MM.1S (cell line): ENCODE measurements at regions not wholly inside any gene's neighbourhood (a gene's known extent, or its start where the extent isn't known, plus 50 kb on each side); places are given as distances from the start of the nearest gene placed in this dataset.

ENCODE experiments used
- DNase-seq: peaks from one replicate; pipeline ENCODE4 v3.0.0-alpha.2; 2015
- H2AFZ ChIP-seq: fragments of 300-600 bp; sonication (generic); 2 replicates; pipeline ENCODE4 v1.6.0; 2016; ENCODE audit warnings: antibody characterized with exemption, low read length
- H3F3A ChIP-seq: fragments of 300-600 bp; sonication (generic); 2 replicates; pipeline ENCODE4 v1.6.1; 2016; ENCODE audit warnings: mild to moderate bottlenecking, antibody characterized with exemption, low read length, moderate library complexity, mixed read lengths; ENCODE audit not compliant: insufficient read depth
- H3K27ac ChIP-seq: fragments of 300-600 bp; sonication (generic); 2 replicates; pipeline ENCODE4 v1.5.1; 2016; ENCODE audit warnings: mild to moderate bottlenecking, low read length
- H3K27me3 ChIP-seq: fragments of 300-600 bp; sonication (generic); replicated peaks from 2 replicates; pipeline ENCODE4 v1.6.0; 2016; ENCODE audit warnings: low read length; ENCODE audit not compliant: insufficient read depth
- H3K36me3 ChIP-seq: fragments of 300-600 bp; sonication (generic); replicated peaks from 2 replicates; pipeline ENCODE4 v1.6.1; 2016; ENCODE audit warnings: mild to moderate bottlenecking, low read length, mixed read lengths; ENCODE audit not compliant: insufficient read depth
- H3K4me1 ChIP-seq: fragments of 300-600 bp; sonication (generic); 2 replicates; pipeline ENCODE4 v1.6.1; 2016; ENCODE audit warnings: low read length, mixed read lengths
- H3K4me2 ChIP-seq: fragments of 300-600 bp; sonication (generic); 2 replicates; pipeline ENCODE4 v1.6.0; 2016; ENCODE audit warnings: low read depth, low read length
- H3K4me3 ChIP-seq: fragments of 300-600 bp; sonication (generic); 2 replicates; pipeline ENCODE4 v1.5.1; 2016; ENCODE audit warnings: low read length, mixed read lengths
- H3K79me2 ChIP-seq: fragments of 300-600 bp; sonication (generic); 2 replicates; pipeline ENCODE4 v1.6.1; 2016; ENCODE audit warnings: mixed run types, low read length, mixed read lengths
- H3K9ac ChIP-seq: fragments of 300-600 bp; sonication (generic); 2 replicates; pipeline ENCODE4 v1.6.1; 2016; ENCODE audit warnings: low read length, mixed read lengths
- H3K9me2 ChIP-seq: fragments of 300-600 bp; sonication (generic); replicated peaks from 2 replicates; pipeline ENCODE4 v1.6.1; 2016; ENCODE audit warnings: mild to moderate bottlenecking, low read length, mixed read lengths; ENCODE audit not compliant: insufficient read depth
- H3K9me3 ChIP-seq: fragments of 300-600 bp; sonication (generic); replicated peaks from 2 replicates; pipeline ENCODE4 v1.6.1; 2016; ENCODE audit warnings: mild to moderate bottlenecking, low read length, mixed read lengths; ENCODE audit not compliant: insufficient read depth
- H4K20me1 ChIP-seq: fragments of 300-600 bp; sonication (generic); 2 replicates; pipeline ENCODE4 v1.6.1; 2016; ENCODE audit warnings: mild to moderate bottlenecking, low read length, moderate library complexity, mixed read lengths; ENCODE audit not compliant: insufficient read depth
- EZH2 ChIP-seq: fragments of 300-600 bp; sonication (generic); optimal IDR thresholded peaks from 2 replicates; pipeline ENCODE3; 2017; ENCODE audit warnings: low read depth, mild to moderate bottlenecking, antibody characterized with exemption, low read length, mixed read lengths
- EZH2phosphoT487 ChIP-seq: fragments of 300-600 bp; sonication (generic); IDR thresholded peaks from 2 replicates; pipeline ENCODE4 v1.6.1; 2018; ENCODE audit warnings: antibody characterized with exemption, low read length
- TF ChIP-seq, protein P1 (sequence below): fragments of 300-600 bp; sonication (generic); IDR thresholded peaks from 2 replicates; pipeline ENCODE4 v1.5.1; 2016; ENCODE audit warnings: antibody characterized with exemption, low read length, mixed read lengths

DNA sequence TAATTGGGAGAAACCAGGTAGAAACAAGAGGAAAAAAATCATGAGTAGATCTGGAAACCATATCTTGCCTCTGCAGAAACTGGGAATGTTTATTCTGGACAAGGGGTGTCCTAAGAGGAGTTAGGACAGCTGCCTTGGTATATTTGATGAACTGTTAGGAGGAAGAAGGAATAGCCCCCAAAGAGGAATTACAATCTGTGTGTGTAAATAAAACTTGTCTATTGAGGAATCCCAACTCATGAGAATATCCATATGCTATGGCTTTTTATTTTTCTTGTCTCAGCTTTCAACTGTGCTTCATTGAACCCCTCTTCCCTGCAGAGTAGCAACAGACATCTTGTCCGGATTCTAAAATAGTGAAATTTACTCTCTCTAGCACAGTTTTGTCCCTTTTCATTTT, 423.5 kb upstream of the SLC14A2 start:
- Histone ChIP-seq H3K4me1 (no peaks in the 10 kb centered on the region), H3K4me2 (no peak overlapping the region), H4K20me1 (no peaks in the 10 kb centered on the region), H3K9ac (no peak overlapping the region), H3K9me2 (no peaks in the 10 kb centered on the region), H3K79me2 (no peaks in the 10 kb centered on the region), H3K27me3 (no peaks in the 10 kb centered on the region), H3K36me3 (no peaks in the 10 kb centered on the region), H2AFZ (no peak overlapping the region), H3K9me3 (no peaks in the 10 kb centered on the region), H3K4me3 (no peak overlapping the region), H3K27ac (no peak overlapping the region), H3F3A (no peaks in the 10 kb centered on the region)
- TF ChIP-seq, protein P1, sequence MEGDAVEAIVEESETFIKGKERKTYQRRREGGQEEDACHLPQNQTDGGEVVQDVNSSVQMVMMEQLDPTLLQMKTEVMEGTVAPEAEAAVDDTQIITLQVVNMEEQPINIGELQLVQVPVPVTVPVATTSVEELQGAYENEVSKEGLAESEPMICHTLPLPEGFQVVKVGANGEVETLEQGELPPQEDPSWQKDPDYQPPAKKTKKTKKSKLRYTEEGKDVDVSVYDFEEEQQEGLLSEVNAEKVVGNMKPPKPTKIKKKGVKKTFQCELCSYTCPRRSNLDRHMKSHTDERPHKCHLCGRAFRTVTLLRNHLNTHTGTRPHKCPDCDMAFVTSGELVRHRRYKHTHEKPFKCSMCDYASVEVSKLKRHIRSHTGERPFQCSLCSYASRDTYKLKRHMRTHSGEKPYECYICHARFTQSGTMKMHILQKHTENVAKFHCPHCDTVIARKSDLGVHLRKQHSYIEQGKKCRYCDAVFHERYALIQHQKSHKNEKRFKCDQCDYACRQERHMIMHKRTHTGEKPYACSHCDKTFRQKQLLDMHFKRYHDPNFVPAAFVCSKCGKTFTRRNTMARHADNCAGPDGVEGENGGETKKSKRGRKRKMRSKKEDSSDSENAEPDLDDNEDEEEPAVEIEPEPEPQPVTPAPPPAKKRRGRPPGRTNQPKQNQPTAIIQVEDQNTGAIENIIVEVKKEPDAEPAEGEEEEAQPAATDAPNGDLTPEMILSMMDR: no peak
- TF ChIP-seq EZH2phosphoT487: no peak
- no peak for TF ChIP-seq EZH2
- no peak for DNase-seq

DNA sequence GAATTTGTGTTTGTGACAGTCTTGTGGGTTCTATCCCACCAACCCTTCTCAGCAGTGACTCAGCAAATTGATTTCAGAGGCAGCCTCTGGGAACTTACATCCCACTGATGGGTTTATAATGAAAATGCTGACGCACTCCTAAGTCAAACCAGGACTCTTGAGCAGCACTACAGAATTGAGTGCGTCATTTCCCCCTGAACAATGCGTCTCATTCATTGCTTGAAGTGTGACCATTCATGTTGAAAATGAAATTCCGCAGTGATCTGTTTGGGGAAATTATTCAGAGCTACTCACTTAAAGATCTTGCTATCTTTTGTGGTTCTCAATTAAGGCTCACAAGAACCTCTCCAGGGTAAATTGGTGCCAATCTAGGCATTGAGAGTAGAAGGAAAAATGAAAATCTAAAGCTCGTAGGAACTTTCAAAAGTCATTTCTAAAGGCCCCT, 417.7 kb upstream of the SLC14A2 start:
- Histone ChIP-seq H3K4me1 (no peaks in the 10 kb centered on the region), H3K9me2 (no peaks in the 10 kb centered on the region), H3K36me3 (no peaks in the 10 kb centered on the region), H3K4me2 (no peak overlapping the region), H3K79me2 (no peaks in the 10 kb centered on the region), H4K20me1 (no peaks in the 10 kb centered on the region), H3K27me3 (no peaks in the 10 kb centered on the region), H3K9me3 (no peaks in the 10 kb centered on the region), H3K27ac (no peak overlapping the region), H3F3A (no peaks in the 10 kb centered on the region), H3K4me3 (no peak overlapping the region), H3K9ac (no peak overlapping the region), H2AFZ (no peak overlapping the region)
- DNase-seq: no peak
- TF ChIP-seq, protein P1: no peak
- TF ChIP-seq EZH2phosphoT487 (no peak), EZH2 (no peak)

DNA sequence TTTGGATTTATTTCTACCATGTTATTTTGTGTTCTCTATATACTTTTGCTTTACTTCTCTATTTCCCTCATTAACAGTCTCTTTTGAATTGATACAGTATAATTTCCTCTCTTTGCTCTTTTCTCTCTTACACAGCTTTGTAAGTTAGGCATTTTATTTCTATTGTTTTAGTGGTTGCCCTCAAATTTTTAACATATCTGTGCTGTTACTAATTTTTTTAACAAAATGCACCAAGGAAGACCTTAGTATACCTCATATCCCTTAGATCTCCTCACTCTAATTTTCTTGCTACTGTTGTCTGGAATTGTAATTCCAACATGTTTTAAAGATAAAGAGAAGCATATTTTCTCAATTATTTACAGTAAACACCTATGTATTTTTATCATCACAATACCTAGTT, 416.8 kb upstream of the SLC14A2 start:
- Histone ChIP-seq H4K20me1 (no peaks in the 10 kb centered on the region), H3K4me1 (no peaks in the 10 kb centered on the region), H3K79me2 (no peaks in the 10 kb centered on the region), H3K27ac (no peak overlapping the region), H3F3A (no peaks in the 10 kb centered on the region), H3K4me2 (no peak overlapping the region), H3K36me3 (no peaks in the 10 kb centered on the region), H3K9me2 (no peaks in the 10 kb centered on the region), H3K4me3 (no peak overlapping the region), H3K9ac (no peak overlapping the region), H3K9me3 (no peaks in the 10 kb centered on the region), H3K27me3 (no peaks in the 10 kb centered on the region), H2AFZ (no peak overlapping the region)
- no peak for DNase-seq
- TF ChIP-seq, protein P1: no peak
- TF ChIP-seq EZH2phosphoT487: no peak
- no peak for TF ChIP-seq EZH2
